PC-3 (cell line): ENCODE measurements at regions not wholly inside any gene's neighbourhood (a gene's known extent, or its start where the extent isn't known, plus 50 kb on each side); places are given as distances from the start of the nearest gene placed in this dataset.

Experiments used
- ATAC-seq: fragments of 200-7000 bp; cut with Tn5 transposase; 2 replicates; pipeline ENCODE4 v1.9.1; 2020; ENCODE audit warnings: mild to moderate bottlenecking, moderate library complexity
- BruUV-seq: library from RNA; stranded (reverse); fragments of 400-500 nt; replicated peaks from 2 replicates; lab custom pipeline; 2021; lab: Mats Ljungman, UMichigan
- CTCF ChIA-PET: fragments of 300-600 bp; sonication (Branson Sonifier 250); formaldehyde crosslinking; loops from one replicate; lab custom pipeline; 2022; ENCODE audit warnings: antibody characterized with exemption; lab: Charles Lee
- POLR2A ChIA-PET: fragments of 300-600 bp; sonication (Branson Sonifier 250); formaldehyde crosslinking; loops from one replicate; lab custom pipeline; 2022; ENCODE audit warnings: antibody characterized with exemption; ENCODE audit not compliant: unreplicated experiment; lab: Charles Lee
- DNase-seq: peaks from one replicate; pipeline ENCODE4 v3.0.0-alpha.2; 2015
- H2AFZ ChIP-seq: fragments of 300-600 bp; sonication (generic); 2 replicates; pipeline ENCODE4 v1.6.0; 2016; ENCODE audit warnings: antibody characterized with exemption, low read length
- H3F3A ChIP-seq: fragments of 300-600 bp; sonication (generic); one replicate; pipeline ENCODE4 v1.6.0; 2017; ENCODE audit warnings: antibody characterized with exemption, low read length, control low read depth, mild to moderate bottlenecking; ENCODE audit not compliant: unreplicated experiment
- H3K27ac ChIP-seq: fragments of 300-600 bp; sonication (generic); 2 replicates; pipeline ENCODE4 v1.5.1; 2016; ENCODE audit warnings: mild to moderate bottlenecking, low read length
- H3K27me3 ChIP-seq: fragments of 300-600 bp; sonication (generic); 2 replicates; pipeline ENCODE4 v1.6.1; 2016; ENCODE audit warnings: low read length, mixed read lengths
- H3K36me3 ChIP-seq: fragments of 300-600 bp; sonication (generic); 2 replicates; pipeline ENCODE4 v1.6.1; 2016; ENCODE audit warnings: low read depth, mixed run types, low read length, mixed read lengths
- H3K4me1 ChIP-seq: fragments of 300-600 bp; sonication (generic); 2 replicates; pipeline ENCODE4 v1.5.1; 2016; ENCODE audit warnings: low read length; ENCODE audit not compliant: insufficient read depth
- H3K4me2 ChIP-seq: fragments of 300-600 bp; sonication (generic); 2 replicates; pipeline ENCODE4 v1.6.0; 2016; ENCODE audit warnings: low read length
- H3K4me3 ChIP-seq: fragments of 300-600 bp; sonication (generic); 2 replicates; pipeline ENCODE4 v1.5.1; 2016; ENCODE audit warnings: mild to moderate bottlenecking, low read length, mixed read lengths
- H3K79me2 ChIP-seq: fragments of 300-600 bp; sonication (generic); 2 replicates; pipeline ENCODE4 v1.6.1; 2017; ENCODE audit warnings: low read length, mixed read lengths
- H3K9ac ChIP-seq: fragments of 300-600 bp; sonication (generic); 2 replicates; pipeline ENCODE4 v1.6.0; 2016; ENCODE audit warnings: mild to moderate bottlenecking, low read length
- H3K9me2 ChIP-seq: fragments of 300-600 bp; sonication (generic); replicated peaks from 2 replicates; pipeline ENCODE4 v1.6.1; 2016; ENCODE audit warnings: mixed run types, low read length, mixed read lengths
- H3K9me3 ChIP-seq: fragments of 300-600 bp; sonication (generic); 2 replicates; pipeline ENCODE4 v1.6.1; 2016; ENCODE audit warnings: low read length, mixed read lengths
- H4K20me1 ChIP-seq: fragments of 300-600 bp; sonication (generic); 2 replicates; pipeline ENCODE4 v1.6.1; 2016; ENCODE audit warnings: low read length, mixed read lengths
- CTCF ChIP-seq: fragments of 300-600 bp; sonication (generic); conservative IDR thresholded peaks from 2 replicates; pipeline ENCODE4 v1.5.1; 2017; ENCODE audit warnings: antibody characterized with exemption, low read depth, mild to moderate bottlenecking, low read length
- EZH2 ChIP-seq: fragments of 300-600 bp; sonication (generic); IDR thresholded peaks from one replicate; pipeline ENCODE4 v1.6.1; 2017; ENCODE audit warnings: antibody characterized with exemption, mild to moderate bottlenecking, low read length; ENCODE audit not compliant: unreplicated experiment
- EZH2phosphoT487 ChIP-seq: fragments of 300-600 bp; sonication (generic); IDR thresholded peaks from 2 replicates; pipeline ENCODE4 v1.6.1; 2018; ENCODE audit warnings: mild to moderate bottlenecking, antibody characterized with exemption, low read length, borderline replicate concordance
- intact Hi-C: fragments of 100-400 bp; cut with micrococcal nuclease; formaldehyde crosslinking; loops from 2 replicates; pipeline ENCODE4 v1.9.0; 2023

GRCh38 chr11:45750439-45750838 lies 54.5 kb upstream of the SLC35C1 start:
- H3F3A ChIP-seq = no peaks in the 10 kb centered on the region
- CTCF ChIA-PET = no interaction called here
- no peaks in the 10 kb centered on the region for H4K20me1 ChIP-seq

GRCh38 chr11:45748801-45749200 lies 56.1 kb upstream of the SLC35C1 start:
- Histone ChIP-seq H3K4me2 (no peak overlapping the region), H3K4me3 (no peak overlapping the region), H3F3A (no peaks in the 10 kb centered on the region), H3K36me3 (no peaks in the 10 kb centered on the region), H3K4me1 (no peaks in the 10 kb centered on the region), H2AFZ (no peak overlapping the region), H4K20me1 (no peaks in the 10 kb centered on the region), H3K9me3 (no peaks in the 10 kb centered on the region), H3K27ac (no peak overlapping the region), H3K9me2 (no peaks in the 10 kb centered on the region), H3K27me3 (peaks cover 50% of the 10 kb centered on the region), H3K9ac (no peak overlapping the region), H3K79me2 (no peaks in the 10 kb centered on the region)
- ChIA-PET POLR2A (no interaction called here), CTCF (no interaction called here)
- ATAC-seq = no peak
- no peak for TF ChIP-seq EZH2
- TF ChIP-seq EZH2phosphoT487 = no peak
- TF ChIP-seq CTCF = no peak
- intact Hi-C loops = no loop called here
- DNase-seq = no peak
- no TSS peak for BruUV-seq

More at GRCh38 chr11:45750439-45750838, 54.5 kb upstream of the SLC35C1 start:
- Histone ChIP-seq H3K36me3 (no peaks in the 10 kb centered on the region), H3K4me1 (no peaks in the 10 kb centered on the region), H3K4me2 (no peak overlapping the region), H3K27me3 (peaks cover 53% of the 10 kb centered on the region), H3K27ac (no peak overlapping the region), H3K4me3 (no peak overlapping the region), H3K9me2 (no peaks in the 10 kb centered on the region), H3K79me2 (no peaks in the 10 kb centered on the region), H3K9me3 (no peaks in the 10 kb centered on the region), H3K9ac (no peak overlapping the region), H2AFZ (no peak overlapping the region)
- DNase-seq (no peak), ATAC-seq (no peak)
- POLR2A ChIA-PET = no interaction called here
- no TSS peak for BruUV-seq
- TF ChIP-seq EZH2 = no peak
- intact Hi-C loops = no loop called here

- Histone ChIP-seq H3K4me1 (no peaks in the 10 kb centered on the region), H3K4me3 (no peak overlapping the region), H2AFZ (no peak overlapping the region), H3K27me3 (peaks cover 57% of the 10 kb centered on the region), H3K79me2 (no peaks in the 10 kb centered on the region), H4K20me1 (no peaks in the 10 kb centered on the region), H3K4me2 (no peak overlapping the region), H3K9ac (no peak overlapping the region), H3K9me2 (no peaks in the 10 kb centered on the region), H3K27ac (no peak overlapping the region), H3F3A (no peaks in the 10 kb centered on the region), H3K36me3 (no peaks in the 10 kb centered on the region), H3K9me3 (no peaks in the 10 kb centered on the region)
- POLR2A ChIA-PET = no interaction called here
- intact Hi-C loops = no loop called here
- no peak for DNase-seq
- no TSS peak for BruUV-seq
- CTCF ChIA-PET = no interaction called here
- no peak for ATAC-seq
- TF ChIP-seq EZH2 (no peak), CTCF (no peak), EZH2phosphoT487 (no peak)
These were observed 59.7 kb upstream of the SLC35C1 start for GRCh38 chr11:45745065-45745811.
